ENCODE measurements at regions not wholly inside any gene's neighbourhood (a gene's known extent, or its start where the extent isn't known, plus 50 kb on each side); places are given as distances from the start of the nearest gene placed in this dataset.
"Not testable (repeated sequence)": the region's sequence is repeated elsewhere in the genome, so short reads cannot be mapped to it uniquely, and the experiment has no call there.

DNA sequence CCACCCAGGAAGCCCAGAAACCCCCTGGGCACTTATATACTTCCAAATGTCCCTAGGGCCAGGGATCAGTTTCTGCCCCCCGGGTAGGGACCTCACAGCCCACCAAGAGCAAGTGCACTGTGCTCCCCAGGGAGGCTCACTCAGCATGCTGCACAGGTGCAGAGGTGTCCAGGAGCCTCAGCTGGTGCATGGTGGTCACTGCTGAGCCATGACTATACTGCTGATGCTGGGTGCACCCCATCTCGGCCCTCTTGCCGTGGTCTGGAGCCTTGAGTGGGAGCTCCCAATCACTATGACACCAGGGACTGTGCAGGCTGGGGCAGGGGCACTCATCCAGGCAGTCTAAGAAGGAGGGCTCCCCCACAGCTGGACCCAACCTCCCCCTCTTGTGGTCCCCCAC, 617.8 kb upstream of the RAB6C start:
- DNase-seq: no peak

DNA sequence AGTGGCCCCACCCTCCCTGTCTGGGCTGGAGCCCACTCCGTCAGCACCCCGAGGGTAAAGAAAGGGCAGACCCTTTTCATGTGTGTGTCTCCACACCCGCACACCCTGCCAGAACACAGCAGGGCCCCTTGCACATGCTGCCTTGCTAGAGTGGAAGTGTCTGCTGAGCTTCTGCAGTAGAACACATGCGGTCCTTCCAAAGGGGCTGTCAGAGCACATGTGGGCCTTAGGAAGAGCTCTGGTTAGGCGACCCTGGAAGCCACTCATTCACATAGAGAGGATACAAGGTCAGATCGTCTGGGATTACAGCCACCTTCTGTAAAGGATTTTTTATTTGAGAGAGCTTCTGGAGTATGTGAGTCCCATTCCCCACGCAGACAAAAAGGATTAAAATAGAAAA, 613.2 kb upstream of the RAB6C start:
- no peak for DNase-seq

DNA sequence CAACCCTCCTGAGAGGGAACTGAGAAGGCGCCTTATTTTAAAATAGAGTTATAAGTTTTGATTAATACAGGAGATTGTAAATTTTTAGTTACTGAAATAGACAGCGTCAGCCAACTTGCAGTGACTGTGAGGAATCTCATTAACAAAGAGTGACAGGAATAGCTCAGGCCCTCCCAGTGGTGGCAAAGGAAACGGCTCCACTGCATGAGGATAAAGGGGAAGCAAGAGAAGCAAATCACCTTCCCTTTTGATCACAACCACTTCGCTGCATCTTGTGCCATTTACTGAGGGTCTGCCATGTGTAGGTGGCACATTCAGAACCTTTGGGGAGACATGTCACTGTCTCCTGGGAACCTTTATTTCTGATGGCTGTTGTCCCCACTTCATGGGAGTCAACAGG, 612.4 kb upstream of the RAB6C start:
- DNase-seq: no peak

DNA sequence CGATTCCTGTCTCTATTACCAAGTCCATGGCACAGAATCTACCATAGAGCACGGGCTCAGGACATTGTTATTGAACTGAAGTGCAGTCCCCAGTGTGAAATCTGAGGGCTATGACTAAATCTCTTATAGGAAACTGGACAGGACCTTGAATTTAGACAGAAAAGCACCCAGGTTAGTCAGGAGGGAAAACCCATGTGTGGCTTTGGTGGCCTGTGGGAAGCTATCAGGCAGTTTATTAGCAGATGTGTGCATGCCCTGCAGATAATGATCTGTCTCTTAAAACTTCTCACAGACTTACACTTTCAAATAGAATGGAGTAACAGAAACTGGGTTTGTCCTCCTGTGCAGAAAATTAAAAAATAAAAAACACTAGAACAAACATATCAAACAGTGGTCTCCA, 610.0 kb upstream of the RAB6C start:
- no peak for DNase-seq

DNA sequence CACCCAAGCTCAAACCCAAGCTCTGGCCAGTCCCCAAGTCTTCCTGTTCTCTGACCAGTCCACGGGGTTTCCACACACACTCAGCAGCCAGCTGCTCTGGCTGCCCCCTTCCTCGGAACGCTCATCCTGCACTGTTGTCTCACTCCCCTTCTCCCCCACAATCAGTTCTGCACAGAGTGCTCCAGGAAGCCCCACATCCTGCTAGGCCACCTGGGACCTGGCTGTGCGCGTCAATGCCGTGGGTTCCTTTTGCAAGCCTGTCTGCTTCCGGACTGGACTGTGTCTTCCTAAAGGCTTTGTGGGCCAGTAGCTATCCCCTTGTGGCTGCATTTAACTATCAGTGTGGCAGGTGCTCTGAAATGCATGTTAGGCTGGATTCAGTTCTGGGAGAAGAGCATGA, 605.0 kb upstream of the RAB6C start:
- DNase-seq: no peak

DNA sequence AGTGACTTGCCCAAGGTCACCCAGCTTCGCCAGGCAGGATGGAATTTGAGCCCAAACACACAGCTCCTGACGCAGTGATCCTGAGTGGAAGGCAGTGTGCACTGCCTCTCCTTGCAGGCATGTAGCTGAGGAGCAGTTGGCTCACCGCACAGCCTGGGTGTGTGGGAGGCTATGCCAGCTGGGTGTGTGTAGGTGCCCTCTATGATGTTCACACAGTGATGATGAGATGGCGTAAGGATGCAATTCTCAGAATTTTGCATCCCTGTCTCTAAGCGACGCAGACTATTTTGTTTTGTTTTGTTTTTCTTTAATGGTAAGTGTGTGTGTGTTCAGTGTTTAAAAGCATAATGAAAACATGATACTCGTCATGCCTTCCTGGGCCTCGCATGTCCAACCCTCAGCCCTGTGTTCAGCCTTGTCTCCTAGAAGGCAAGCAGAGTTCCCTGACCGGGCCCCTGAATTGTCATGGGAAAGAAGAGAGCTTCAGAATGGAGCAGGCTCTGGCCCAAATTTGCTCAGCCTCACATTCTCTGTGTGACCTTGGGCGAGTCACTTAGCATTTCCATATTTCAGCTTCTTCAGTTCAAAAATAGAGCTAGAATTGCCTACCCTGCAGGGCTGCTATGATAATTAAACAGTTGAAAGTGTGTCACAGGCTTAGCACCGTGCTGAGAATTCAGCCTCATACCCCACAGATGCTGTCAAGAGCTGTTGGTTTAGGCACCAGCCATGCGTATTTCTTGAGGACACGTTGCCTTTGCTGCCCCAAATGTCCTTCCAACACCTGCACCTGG, 603.6 kb upstream of the RAB6C start:
- no peak for DNase-seq

DNA sequence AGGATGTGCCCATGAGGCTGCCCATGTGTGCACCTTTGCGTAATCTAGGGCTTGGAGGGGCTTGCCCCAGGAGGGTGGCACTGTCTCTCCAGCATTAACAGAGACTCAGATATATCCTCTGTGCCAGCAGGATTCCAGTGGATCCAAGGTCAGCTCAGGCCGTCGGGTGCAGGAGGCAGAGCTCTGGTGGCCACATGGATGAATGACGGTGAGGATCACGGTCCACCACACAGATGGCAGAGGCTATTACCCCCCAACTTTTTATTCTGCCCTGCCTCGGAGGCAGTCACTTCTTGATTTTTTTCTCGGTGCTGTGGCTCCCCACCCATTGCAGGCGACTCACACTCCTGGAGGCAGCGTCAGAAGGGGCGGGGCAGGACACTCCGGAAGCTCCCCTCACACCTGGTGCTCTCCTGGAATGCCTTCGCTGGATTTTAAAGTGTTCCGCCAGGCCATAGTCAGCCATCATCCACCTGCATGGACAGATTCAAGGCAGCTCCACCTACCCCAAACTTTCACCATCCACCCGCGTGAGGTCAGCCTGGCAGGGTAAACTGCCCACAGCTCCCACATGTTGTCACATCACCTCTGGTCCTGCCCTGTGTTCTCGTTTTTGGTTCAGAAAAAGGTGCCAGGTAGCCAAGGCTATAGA, 602.9 kb upstream of the RAB6C start:
- no peak for DNase-seq

DNA sequence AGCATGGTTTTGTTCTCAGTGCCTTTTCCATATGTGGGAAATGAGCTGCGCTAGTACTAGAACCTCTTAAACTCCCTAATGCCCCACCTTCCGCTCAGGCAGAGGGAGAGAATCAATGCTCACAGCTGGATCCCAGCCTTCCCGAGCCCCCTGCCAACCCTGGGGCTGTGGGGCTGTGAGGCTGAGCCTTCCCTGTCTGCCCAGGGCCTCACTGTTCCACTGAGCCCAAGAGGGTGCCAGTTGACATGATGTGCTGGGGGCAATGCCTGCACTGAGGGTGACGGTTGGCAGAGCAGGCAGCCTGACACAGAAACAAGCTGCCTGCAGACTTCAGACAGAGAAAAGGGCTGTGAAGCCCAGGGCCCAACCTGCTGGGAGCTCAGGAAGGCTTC, 602.4 kb upstream of the RAB6C start:
- no peak for DNase-seq

DNA sequence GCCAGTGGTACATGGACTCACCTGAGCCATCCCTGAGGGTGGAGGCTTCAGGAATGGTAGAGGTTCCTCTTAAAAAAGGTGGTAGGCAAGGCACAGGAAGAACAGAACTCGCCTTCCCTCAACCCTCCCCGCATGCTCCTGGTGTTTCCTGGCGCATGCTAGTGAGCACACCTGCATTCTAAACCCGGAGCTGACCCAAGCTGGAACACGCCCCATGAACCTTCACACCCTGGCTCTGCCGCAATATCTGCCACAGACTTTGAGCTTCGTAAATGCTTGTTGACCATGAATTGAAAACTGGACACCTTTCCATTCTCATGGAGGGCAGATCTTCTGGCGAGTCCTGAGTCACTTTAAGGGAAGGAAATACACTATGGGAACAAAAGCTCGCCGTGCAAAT, 601.3 kb upstream of the RAB6C start:
- no peak for DNase-seq

DNA sequence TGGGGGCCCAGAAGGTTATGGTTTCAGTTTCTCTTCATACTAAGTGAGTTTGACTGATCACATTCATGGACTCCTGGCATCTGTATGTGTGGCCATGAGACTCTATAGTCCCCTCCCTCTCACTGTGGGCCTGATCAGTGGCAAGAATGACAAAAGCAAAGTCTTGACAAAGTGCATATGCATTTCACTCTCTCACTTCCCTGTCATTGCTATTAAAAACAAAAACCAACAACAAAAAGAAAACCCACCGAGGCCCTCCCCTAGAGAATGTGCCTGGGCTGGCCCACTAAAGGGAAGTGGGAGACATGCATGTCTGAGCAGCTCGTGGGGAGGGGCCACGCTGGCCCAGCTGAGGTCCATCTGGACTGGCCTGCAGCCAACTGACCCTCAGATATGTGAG, 600.1 kb upstream of the RAB6C start:
- no peak for DNase-seq

DNA sequence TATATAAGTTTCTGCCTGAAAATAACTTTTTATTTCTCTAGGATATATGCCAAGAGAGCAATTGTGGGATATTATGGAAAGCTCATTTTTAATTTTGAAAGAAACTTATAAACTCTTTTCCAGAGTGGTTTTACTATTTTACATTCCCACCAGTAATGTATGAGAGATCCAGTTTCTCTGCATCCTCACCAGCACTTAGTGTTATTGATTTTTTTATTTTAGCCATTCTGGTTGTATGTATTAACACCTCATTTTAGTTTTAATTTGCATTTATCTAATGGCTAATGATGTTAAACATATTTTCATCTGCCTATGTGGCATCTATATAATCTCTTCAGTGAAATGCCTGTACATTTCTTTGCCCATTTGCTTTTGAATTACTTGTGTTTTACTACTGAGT, 597.7 kb upstream of the RAB6C start:
- DNase-seq: no peak

DNA sequence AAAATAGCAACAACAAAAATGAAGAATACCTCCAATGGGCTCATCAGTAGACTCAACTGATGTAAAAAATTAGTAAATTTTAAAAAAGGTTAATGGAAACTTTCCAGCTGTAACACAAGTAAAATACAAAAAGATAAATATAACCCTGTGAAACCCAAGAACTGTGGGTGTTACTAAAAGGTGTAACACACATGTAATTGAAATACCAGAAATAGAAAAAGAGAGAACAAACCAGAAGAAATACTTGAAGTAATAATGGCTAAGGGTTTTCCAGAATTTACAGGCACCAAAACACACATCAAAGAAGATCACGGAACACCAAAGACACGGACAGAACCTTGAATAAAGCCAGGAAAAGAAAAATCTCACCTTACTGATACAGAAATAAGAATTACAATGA, 590.6 kb upstream of the RAB6C start:
- no peak for DNase-seq

DNA sequence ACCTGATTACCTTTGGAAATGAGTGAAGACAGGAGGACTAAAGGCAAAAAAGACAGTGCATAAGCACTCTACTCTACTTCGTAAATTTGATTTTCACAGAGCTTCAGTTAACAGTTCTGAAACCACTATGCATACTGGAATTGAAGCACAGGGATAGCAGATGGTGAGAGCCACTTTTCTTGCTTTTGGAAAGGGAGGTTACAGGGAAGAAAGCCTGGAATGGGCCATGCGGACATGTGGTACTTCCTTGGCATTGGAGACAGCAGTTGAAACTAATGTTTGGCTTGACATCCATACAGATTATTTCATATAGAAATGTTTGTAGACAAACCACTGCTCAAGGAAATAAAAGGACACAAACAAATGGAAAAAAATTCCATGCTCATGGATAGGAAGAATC, 585.6 kb upstream of the RAB6C start:
- DNase-seq: no peak

DNA sequence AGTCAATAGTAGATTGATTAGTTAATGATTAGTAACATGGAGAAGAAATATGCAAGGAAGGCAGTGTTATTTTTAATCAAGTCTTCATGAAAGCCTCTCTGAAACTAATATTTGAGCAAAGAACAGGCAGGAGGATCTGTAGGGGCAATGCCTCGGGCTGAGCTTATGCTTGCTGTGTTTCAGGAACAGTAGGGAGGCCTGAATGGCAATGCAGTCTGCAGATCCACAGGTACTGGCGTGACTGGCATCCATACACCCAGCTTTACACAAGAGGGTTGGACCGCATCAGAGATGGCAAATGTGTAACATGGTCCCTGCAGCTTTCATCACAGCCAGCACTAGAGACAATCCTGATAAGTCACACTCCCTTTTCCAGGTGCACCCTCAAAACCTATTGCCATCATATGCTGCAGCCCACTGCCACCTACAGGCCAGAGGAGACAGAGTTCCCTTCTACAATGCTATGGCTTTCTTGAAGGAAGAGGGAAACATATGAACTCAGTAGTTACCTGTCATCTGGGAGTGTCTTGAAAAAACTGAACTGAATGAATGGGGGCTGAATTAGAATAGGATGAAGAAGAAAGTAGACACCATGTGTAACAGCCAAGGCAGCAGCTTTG, 582.4 kb upstream of the RAB6C start:
- DNase-seq: no peak

DNA sequence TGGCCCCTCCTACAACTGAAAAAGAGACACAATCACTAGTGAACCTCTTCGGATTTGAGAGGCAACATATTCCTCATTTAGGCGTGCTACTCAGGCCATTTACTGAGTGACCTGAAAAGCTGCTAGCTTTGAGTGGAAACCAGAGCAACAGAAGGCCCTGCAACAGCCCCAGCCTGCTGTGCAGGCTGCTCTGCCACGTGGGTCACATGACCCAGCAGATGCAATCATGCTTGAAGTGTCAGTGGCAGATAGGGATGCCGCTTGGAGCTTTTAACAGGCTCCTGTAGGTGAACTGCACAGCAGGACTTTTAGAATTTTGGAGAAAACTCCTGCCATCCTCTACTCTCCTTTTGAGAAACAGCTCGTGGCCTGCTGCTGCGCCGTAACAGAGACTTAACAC, 578.6 kb upstream of the RAB6C start:
- DNase-seq: no peak

DNA sequence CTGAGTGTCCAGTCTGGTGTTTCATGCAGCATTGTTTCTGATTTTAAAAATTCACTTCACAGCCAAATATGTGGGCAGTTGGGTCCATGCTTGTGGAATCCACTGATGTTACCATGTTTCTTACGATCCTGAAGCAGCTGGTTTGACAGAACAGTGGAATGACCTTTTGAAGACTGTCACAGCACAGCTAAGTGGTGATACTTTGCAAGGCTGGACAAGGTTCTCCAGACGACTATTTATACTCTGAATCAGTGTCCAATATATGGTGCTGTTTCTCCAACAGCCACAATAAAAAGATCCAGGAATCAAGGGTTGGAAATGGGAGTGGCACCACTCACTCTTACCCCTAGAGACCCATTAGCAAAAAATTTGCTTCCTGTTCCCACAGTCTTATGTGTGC, 577.4 kb upstream of the RAB6C start:
- no peak for DNase-seq

DNA sequence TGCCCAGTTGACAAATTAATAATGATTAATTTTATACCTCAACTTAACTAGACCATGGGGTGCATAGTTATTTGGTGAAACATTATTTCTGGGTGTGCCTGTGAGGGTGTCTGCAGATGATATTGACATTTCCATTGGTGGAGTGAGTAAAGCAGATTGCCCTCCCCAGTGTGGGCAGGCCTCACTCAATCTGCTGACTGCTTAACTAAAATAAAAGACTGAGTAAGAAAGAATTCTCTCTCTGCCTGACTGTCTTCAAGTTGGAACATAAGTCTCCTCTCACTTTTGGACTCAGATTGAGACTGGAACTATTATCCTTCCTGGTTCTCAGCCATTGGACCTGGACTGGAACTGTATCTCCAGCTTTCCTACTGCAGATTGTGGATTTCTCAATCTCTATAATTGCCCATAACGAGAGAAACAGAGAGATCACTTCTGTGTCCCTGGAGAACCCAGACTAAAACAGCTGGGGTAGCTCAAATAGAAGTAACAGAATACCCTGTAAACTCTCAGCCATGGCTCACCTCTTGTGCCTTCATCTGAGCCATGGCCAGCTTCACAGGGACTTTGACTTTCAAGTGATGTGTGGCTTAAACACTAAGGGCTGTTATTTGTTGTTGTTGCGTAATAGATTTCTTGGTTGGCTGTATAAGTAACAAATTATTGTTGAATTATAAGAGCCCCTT, 575.3 kb upstream of the RAB6C start:
- no peak for DNase-seq

DNA sequence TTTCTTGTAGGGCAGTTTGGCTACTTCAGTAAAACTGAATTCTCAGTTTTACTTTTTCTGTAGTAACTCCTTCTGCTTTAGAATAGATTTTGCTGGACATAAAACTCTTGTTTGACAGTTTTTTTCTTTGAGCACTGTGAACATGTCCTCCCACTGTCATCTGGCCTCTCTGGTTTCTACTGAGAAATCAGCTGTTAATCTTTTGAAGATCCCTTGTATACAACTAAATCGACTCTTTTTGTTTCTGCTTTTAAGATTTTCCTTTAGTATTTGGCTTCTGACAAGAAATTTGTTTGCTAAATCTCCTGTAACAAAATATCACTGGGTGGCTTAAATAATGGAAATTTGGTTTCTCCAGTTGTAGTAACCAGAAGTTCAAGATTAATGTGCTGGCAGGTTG, 570.9 kb upstream of the RAB6C start:
- no peak for DNase-seq

DNA sequence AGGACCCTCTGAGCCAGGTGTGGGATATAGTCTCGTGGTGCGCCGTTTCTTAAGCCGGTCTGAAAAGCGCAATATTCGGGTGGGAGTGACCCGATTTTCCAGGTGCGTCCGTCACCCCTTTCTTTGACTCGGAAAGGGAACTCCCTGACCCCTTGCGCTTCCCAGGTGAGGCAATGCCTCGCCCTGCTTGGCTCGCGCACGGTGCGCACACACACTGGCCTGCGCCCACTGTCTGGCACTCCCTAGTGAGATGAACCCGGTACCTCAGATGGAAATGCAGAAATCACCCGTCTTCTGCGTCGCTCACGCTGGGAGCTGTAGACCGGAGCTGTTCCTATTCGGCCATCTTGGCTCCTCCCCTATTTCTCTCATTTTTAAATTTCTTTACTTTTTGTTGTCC, 562.4 kb upstream of the RAB6C start:
- not testable (repeated sequence) for DNase-seq

DNA sequence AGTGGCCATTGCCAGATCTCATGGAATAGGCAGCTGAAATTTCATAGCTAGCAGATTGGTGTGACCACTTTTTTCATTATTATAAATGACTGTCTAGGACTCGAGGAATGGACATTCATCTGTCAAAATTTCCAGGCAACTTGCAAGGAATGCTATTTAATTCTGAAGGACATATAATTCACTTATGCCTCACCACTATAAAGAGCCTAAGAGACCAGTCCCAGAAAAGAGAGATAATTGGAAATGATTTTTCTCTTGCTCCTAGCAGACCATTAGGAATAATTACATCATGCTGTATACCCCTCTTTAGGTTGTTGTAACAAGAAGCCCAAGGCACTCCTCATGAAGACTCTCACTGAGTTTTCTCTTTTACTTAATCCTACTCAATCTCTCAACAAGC, 557.4 kb upstream of the RAB6C start:
- DNase-seq: no peak

DNA sequence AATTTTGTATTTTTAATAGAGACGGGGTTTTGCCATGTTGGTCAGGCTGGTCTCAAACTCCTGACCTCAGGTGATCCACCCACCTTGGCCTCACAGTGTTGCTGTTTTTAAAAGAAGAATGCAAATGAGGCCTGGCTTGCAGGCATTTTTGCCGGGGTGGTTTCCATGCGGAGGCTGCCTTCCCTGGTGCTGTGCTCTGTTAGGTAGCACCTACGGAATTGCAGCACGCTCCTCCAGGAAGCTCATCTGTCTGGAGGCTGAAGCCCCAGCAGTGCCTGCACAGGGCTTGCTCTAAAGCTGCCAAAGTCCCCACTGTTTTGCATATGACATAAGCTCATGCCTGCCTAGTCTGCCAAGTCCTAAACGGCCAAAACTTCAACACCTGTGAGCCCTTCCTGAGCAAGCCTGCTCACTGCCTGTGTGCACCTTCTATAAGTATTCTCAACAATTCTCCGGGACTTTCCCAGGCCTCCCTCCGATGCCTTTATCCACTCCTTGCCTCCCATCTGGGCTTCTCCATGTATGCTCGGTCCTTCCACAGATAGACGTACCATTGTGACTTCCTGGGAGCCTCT, 551.3 kb upstream of the RAB6C start:
- no peak for DNase-seq

DNA sequence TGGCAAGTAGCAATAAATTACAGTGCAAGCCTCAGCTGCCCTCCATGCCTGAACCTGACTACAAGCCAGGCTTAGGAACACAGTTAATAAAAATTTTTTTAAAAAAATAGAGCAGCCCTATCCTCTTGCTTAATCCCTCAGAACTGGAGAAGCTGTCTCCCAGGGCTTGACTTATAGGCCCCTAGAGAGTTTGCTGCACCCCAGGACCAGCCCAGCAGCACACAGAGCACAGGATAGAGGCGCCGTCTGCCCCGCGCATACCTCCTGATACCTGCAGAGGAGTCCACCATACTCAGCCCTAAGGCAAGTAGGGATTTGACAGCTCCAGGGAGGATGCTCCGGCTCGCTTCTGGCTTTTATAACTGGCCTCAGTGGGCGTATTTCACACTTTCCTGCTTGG, 548.6 kb upstream of the RAB6C start:
- DNase-seq: no peak

DNA sequence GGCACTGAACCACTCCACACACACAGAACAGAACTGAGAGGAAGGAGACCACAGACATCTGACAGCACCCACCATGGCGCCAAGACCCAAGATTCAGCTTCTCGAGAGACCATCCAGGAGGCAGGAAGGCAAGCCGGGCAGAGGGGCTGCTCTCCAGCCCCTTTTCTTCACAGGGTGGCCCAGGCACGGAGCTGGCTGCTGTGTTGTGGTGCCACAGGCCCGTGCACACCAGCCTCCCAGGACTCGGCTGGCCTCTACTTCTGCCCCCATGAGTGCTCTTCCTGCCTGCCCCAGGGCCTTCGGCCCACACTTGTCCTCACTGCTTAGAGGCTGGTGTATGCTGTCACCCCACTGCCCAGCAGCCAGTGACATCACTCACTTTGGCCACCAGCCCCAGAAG, 547.6 kb upstream of the RAB6C start:
- DNase-seq: no peak

DNA sequence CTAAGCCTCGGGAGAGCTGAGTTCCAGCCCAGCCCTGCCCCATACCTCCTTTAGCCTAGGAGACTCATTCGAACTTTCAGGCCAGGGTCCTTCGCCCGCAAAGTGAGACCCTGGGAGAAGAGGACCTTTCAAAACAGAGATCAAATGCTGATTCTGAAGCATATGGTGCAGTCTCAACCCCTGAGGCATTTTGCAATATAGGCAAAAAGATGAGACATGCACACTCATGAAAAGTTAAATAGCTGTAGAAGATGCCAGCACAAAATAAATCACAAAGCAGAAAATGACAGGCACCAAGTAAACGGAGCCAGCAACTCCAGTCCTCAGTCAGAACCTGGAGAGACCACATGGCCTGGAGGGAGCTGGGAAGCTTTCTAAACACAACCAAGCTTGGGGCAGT, 542.7 kb upstream of the RAB6C start:
- DNase-seq: no peak
